ENCODE measurements at regions not wholly inside any gene's neighbourhood (a gene's known extent, or its start where the extent isn't known, plus 50 kb on each side); places are given as distances from the start of the nearest gene placed in this dataset.
A peak's percentile ranks its signal among the peaks of the same experiment; 100 is the strongest.

GRCh38 chr12:114746297-114747011 lies 62.5 kb upstream of the TBX3 start:
- no peak overlapping the region for H3K9ac ChIP-seq (ENCODE audit: insufficient read depth in 1 of 2, low read length in 2 of 2)
- peaks cover 0 to 60% (median 6%) of the 10 kb centered on the region in 5 donors for H3K4me1 ChIP-seq (ENCODE audit: control insufficient read depth in 5 of 5, insufficient read depth in 5 of 5, low read length in 5 of 5)
- H3K4me3 ChIP-seq, result no peak overlapping the region
- 37 to 45% methylated on average over 6 of the region's 6 CpGs for WGBS, 2 donors
- H3K27me3 ChIP-seq (ENCODE audit: control insufficient read depth in 3 of 3, insufficient read depth in 3 of 3, low read length in 2 of 3), result peaks cover 0 to under 1% (median 0%) of the 10 kb centered on the region in 3 donors
- no peak for TF ChIP-seq CTCF (IDR thresholded peaks at IDR 0.05; ENCODE audit: control extremely low read depth, extremely low read depth)
- DNase-seq (peak in 2 of 3 donors; percentile 63 to 76), ATAC-seq (ENCODE audit: insufficient read depth, low FRiP score) (no peak)
- no peaks in the 10 kb centered on the region for H3K36me3 ChIP-seq (ENCODE audit: control insufficient read depth in 4 of 4, insufficient read depth in 4 of 4, low read length in 4 of 4)
- no peaks in the 10 kb centered on the region for H3K9me3 ChIP-seq (ENCODE audit: control insufficient read depth in 4 of 4, insufficient read depth in 3 of 4, low read length in 3 of 4)
- peak overlapping the region in 1 of 2 donors; percentile 26 for H3K27ac ChIP-seq (ENCODE audit: low read depth in 1 of 2, low read length in 1 of 2)

- Histone ChIP-seq H3K27ac (ENCODE audit: low read depth in 1 of 2, low read length in 1 of 2) (no peak overlapping the region), H3K9me3 (ENCODE audit: control insufficient read depth in 4 of 4, insufficient read depth in 3 of 4, low read length in 3 of 4) (no peaks in the 10 kb centered on the region), H3K4me1 (ENCODE audit: control insufficient read depth in 5 of 5, insufficient read depth in 5 of 5, low read length in 5 of 5) (peaks cover 0 to 52% (median 6%) of the 10 kb centered on the region in 5 donors), H3K9ac (ENCODE audit: insufficient read depth in 1 of 2, low read length in 2 of 2) (peak overlapping the region in 1 of 2 donors; percentile 51), H3K36me3 (ENCODE audit: control insufficient read depth in 4 of 4, insufficient read depth in 4 of 4, low read length in 4 of 4) (no peaks in the 10 kb centered on the region), H3K4me3 (no peak overlapping the region), H3K27me3 (ENCODE audit: control insufficient read depth in 3 of 3, insufficient read depth in 3 of 3, low read length in 2 of 3) (no peaks in the 10 kb centered on the region)
- 69 to 70% methylated on average over 15 of the region's 15 CpGs for WGBS, 2 donors
- peak; percentile 87 to 97 (median 91) for DNase-seq
- no peak for ATAC-seq (ENCODE audit: insufficient read depth, low FRiP score)
- TF ChIP-seq CTCF (IDR thresholded peaks at IDR 0.05; ENCODE audit: control extremely low read depth, extremely low read depth), result no peak
These were observed 60.7 kb upstream of the TBX3 start for GRCh38 chr12:114744691-114745090.

GRCh38 chr12:114744285-114744684 lies 60.3 kb upstream of the TBX3 start:
- no peaks in the 10 kb centered on the region for H3K36me3 ChIP-seq (ENCODE audit: control insufficient read depth in 4 of 4, insufficient read depth in 4 of 4, low read length in 4 of 4)
- H3K27me3 ChIP-seq (ENCODE audit: control insufficient read depth in 3 of 3, insufficient read depth in 3 of 3, low read length in 2 of 3), result no peaks in the 10 kb centered on the region
- peaks cover 0 to 49% (median 2%) of the 10 kb centered on the region in 5 donors for H3K4me1 ChIP-seq (ENCODE audit: control insufficient read depth in 5 of 5, insufficient read depth in 5 of 5, low read length in 5 of 5)
- no peak overlapping the region for H3K9ac ChIP-seq (ENCODE audit: insufficient read depth in 1 of 2, low read length in 2 of 2)
- no peak for TF ChIP-seq CTCF (IDR thresholded peaks at IDR 0.05; ENCODE audit: control extremely low read depth, extremely low read depth)
- ATAC-seq (ENCODE audit: insufficient read depth, low FRiP score) (no peak), DNase-seq (no peak)
- 93 to 94% methylated on average over 6 of the region's 6 CpGs for WGBS, 2 donors
- H3K4me3 ChIP-seq, result no peak overlapping the region
- H3K27ac ChIP-seq (ENCODE audit: low read depth in 1 of 2, low read length in 1 of 2), result no peak overlapping the region
- no peaks in the 10 kb centered on the region for H3K9me3 ChIP-seq (ENCODE audit: control insufficient read depth in 4 of 4, insufficient read depth in 3 of 4, low read length in 3 of 4)
